Activated T-helper 17 cell treated with anti-CD3 and anti-CD28 coated beads, Interleukin-2, amount 50 U/mL, for 72 hours (primary cell): ENCODE measurements at regions not wholly inside any gene's neighbourhood (a gene's known extent, or its start where the extent isn't known, plus 50 kb on each side); places are given as distances from the start of the nearest gene placed in this dataset.

ENCODE experiments used
- ATAC-seq: fragments of 150-1000 bp; cut with Tn5 transposase; replicated peaks from 2 replicates; pipeline ENCODE4 v1.10.0; 2021; ENCODE audit warnings: mild to moderate bottlenecking, moderate library complexity
- H3K27ac Mint-ChIP-seq: one replicate; pipeline ENCODE4 v1.8.0; 2022; ENCODE audit warnings: mixed read lengths
- H3K27me3 Mint-ChIP-seq: one replicate; pipeline ENCODE4 v1.8.0; 2022; ENCODE audit warnings: mixed read lengths
- H3K36me3 Mint-ChIP-seq: one replicate; pipeline ENCODE4 v1.8.0; 2022; ENCODE audit warnings: low read depth, mild to moderate bottlenecking, mixed read lengths
- H3K4me1 Mint-ChIP-seq: one replicate; pipeline ENCODE4 v1.8.0; 2022; ENCODE audit warnings: mixed read lengths
- H3K4me3 Mint-ChIP-seq: one replicate; pipeline ENCODE4 v1.8.0; 2022; ENCODE audit warnings: mild to moderate bottlenecking, mixed read lengths
- H3K9me3 Mint-ChIP-seq: one replicate; pipeline ENCODE4 v1.8.0; 2022; ENCODE audit warnings: mixed read lengths

- no peaks in the 10 kb centered on the region for H3K9me3 Mint-ChIP-seq
- no peaks in the 10 kb centered on the region for H3K36me3 Mint-ChIP-seq
- no peak overlapping the region for H3K4me3 Mint-ChIP-seq
- H3K27me3 Mint-ChIP-seq, result peaks cover 28% of the 10 kb centered on the region
- peaks cover 4% of the 10 kb centered on the region for H3K4me1 Mint-ChIP-seq
- no peak overlapping the region for H3K27ac Mint-ChIP-seq
- no peak for ATAC-seq
These were observed 87.7 kb upstream of the RTL6 start for GRCh38 chr22:44585559-44586350.

DNA sequence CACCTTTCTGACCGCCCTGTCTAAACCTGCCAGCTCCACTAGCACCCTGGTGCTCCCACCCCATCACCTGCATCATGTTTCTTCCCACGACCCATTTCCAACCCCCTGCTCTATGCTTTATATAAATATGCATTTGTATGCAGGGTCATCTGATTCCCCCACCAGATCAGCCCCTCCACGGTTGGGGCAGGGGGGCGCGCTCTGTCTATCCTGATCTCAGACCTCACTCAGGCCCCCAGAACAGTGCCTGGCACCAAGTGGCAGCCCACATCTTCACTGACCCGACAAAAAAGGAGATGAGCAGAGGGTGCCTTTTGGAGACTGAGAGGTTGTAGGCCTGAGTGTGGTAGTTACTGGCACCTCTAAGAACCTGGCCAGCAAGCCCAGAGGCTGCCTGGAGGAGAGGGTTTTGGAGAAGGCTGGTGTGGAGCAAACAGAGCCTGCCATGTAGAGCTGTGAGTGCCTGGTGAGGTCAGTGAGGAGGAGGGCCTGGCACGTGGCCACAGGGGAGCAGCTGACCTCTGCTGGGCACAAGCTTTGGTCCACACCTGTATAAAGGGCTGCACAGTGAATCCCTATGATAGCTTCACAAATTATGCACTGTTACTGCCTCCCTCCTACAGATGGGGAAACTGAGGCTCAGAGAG lies 86.3 kb upstream of the RTL6 start:
- H3K36me3 Mint-ChIP-seq, result no peaks in the 10 kb centered on the region
- no peak for ATAC-seq
- no peaks in the 10 kb centered on the region for H3K9me3 Mint-ChIP-seq
- no peak overlapping the region for H3K27ac Mint-ChIP-seq
- peaks cover 28% of the 10 kb centered on the region for H3K27me3 Mint-ChIP-seq
- no peak overlapping the region for H3K4me3 Mint-ChIP-seq
- H3K4me1 Mint-ChIP-seq, result peaks cover 4% of the 10 kb centered on the region

- H3K27me3 Mint-ChIP-seq, result peaks cover 28% of the 10 kb centered on the region
- H3K4me3 Mint-ChIP-seq, result no peak overlapping the region
- no peaks in the 10 kb centered on the region for H3K9me3 Mint-ChIP-seq
- no peaks in the 10 kb centered on the region for H3K36me3 Mint-ChIP-seq
- peaks cover 4% of the 10 kb centered on the region for H3K4me1 Mint-ChIP-seq
- ATAC-seq, result no peak
- no peak overlapping the region for H3K27ac Mint-ChIP-seq
These were observed 85.8 kb upstream of the RTL6 start for GRCh38 chr22:44583854-44584253.

DNA sequence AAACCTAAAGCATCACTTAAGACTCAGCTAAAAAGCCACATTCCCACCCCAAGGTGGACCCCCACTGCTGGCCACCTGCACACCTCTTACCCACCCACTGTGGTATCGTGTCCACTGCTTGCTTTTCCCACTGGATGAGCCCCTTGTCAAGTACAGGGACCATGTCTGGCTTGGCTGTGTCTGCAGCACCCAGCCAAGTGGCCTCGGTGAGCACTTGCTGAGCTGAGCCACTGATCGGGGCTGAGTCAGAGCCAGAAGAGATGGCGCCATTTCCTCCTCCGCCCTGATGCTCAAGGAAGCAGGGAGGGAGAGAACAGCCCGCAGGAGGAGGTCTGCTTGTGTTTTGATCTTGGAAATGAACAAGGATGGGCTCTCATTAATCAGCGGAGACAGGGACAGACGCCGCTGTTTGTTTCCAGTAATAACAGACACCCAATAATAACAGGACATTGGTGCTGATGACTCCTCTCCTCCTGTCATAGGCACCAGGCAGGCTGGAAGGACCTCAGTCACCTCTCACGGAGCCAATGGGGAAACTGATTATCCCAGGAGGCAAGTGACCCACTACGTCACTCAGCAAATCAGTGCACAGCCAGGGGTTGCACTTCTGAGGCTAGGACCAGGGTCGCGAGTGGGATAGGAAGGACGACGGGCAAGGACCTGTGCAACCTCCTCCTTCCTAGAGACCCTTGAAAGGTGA lies 85.2 kb upstream of the RTL6 start:
- Mint-ChIP-seq H3K36me3 (no peaks in the 10 kb centered on the region), H3K9me3 (no peaks in the 10 kb centered on the region), H3K4me3 (no peak overlapping the region), H3K27me3 (peaks cover 28% of the 10 kb centered on the region), H3K27ac (no peak overlapping the region), H3K4me1 (peaks cover 4% of the 10 kb centered on the region)
- no peak for ATAC-seq

DNA sequence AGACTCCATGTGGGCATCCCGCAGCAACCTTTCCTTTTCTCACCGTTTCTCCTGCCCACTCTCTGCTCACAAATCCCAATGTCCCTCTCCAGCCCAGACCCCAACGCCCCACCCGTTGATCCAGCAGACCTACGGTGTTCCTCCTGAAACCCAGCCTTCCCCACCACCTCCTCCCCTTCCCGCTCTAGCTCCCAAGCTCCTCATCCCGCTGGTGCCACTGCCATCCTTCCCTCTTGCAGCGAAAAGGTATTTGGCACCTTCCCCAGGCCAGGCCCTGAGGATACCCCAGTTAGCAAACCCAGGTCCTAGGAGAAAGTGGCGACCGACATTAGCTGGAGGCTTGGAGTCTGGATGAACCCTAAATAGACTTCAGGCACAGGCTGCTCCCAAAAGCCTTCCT lies 84.0 kb upstream of the RTL6 start:
- no peaks in the 10 kb centered on the region for H3K9me3 Mint-ChIP-seq
- no peak overlapping the region for H3K4me3 Mint-ChIP-seq
- H3K27me3 Mint-ChIP-seq, result peaks cover 31% of the 10 kb centered on the region
- no peaks in the 10 kb centered on the region for H3K36me3 Mint-ChIP-seq
- no peak for ATAC-seq
- no peak overlapping the region for H3K27ac Mint-ChIP-seq
- peaks cover 4% of the 10 kb centered on the region for H3K4me1 Mint-ChIP-seq

GRCh38 chr22:44581096-44581435 lies 83.0 kb upstream of the RTL6 start:
- ATAC-seq, result no peak
- Mint-ChIP-seq H3K4me1 (no peaks in the 10 kb centered on the region), H3K4me3 (no peak overlapping the region), H3K27ac (no peak overlapping the region), H3K9me3 (no peaks in the 10 kb centered on the region), H3K36me3 (no peaks in the 10 kb centered on the region), H3K27me3 (peaks cover 27% of the 10 kb centered on the region)

DNA sequence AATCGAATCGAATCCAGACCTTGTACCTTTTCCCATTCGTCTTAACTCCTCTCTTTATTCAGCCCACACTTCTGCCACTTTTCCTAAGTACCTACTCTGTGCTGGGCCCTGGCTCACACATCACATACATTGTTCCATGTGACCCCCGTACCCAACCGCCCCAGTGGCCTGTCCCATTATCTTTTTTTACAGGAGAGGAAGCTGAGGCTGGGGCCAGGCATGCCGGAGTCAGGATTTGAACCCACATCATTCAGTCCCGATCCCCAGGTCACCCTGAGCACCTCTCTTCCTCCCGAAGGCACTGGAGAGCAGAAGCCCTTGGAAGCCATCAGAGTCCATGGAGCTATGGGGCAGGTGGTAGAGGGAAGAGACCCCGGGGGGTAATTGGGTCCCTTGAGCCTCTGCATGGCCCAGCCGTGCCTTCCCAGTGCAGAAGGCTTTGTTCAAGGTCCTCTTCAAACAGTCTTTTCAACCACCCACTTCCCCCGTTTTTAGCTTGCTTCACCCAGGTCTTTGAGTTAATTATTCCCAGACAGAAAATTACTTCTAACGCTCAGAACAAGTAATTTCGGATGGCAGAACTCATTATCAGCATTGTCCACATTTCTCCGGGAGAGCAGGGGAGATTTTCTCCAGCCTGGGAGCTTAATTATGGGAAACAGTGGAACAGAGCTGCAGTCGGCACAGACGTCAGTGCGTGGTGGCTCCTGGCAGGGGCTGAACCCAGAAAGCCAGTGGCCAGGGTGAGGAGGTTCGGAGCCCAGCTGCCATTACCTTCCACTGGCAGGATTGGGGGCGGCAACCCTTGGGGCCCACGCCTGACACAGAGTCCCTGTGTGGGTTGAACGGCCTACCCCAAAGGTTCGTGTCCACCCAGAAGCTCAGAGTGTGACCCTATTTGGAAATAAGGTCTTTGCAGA lies 82.4 kb upstream of the RTL6 start:
- no peaks in the 10 kb centered on the region for H3K9me3 Mint-ChIP-seq
- ATAC-seq, result no peak
- H3K27ac Mint-ChIP-seq, result no peak overlapping the region
- H3K4me3 Mint-ChIP-seq, result no peak overlapping the region
- H3K4me1 Mint-ChIP-seq, result no peaks in the 10 kb centered on the region
- peaks cover 29% of the 10 kb centered on the region for H3K27me3 Mint-ChIP-seq
- H3K36me3 Mint-ChIP-seq, result no peaks in the 10 kb centered on the region

- no peak overlapping the region for H3K27ac Mint-ChIP-seq
- no peaks in the 10 kb centered on the region for H3K36me3 Mint-ChIP-seq
- H3K9me3 Mint-ChIP-seq, result no peaks in the 10 kb centered on the region
- ATAC-seq, result no peak
- H3K27me3 Mint-ChIP-seq, result peaks cover 27% of the 10 kb centered on the region
- no peak overlapping the region for H3K4me3 Mint-ChIP-seq
- H3K4me1 Mint-ChIP-seq, result no peaks in the 10 kb centered on the region
These were observed 80.6 kb upstream of the RTL6 start for GRCh38 chr22:44578516-44579230.

DNA sequence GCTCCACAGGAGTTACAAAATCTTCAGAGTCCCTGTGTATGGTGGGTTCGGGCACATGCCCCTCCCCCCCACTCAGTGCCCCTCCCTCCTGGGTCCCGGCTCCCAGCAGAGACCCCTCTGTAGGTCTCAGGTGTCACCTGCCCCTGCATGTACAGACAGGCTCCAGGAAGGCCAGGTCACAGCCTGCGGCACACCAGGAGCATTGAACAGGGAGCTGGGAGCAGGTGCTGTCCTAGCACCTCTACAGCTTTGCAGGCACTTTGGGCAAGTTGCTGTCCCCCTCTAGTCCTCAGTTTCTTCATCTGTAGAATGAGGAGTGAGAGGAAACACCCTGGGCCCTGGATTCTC lies 80.1 kb upstream of the RTL6 start:
- H3K36me3 Mint-ChIP-seq, result no peaks in the 10 kb centered on the region
- H3K27ac Mint-ChIP-seq, result no peak overlapping the region
- no peak overlapping the region for H3K4me3 Mint-ChIP-seq
- H3K4me1 Mint-ChIP-seq, result no peaks in the 10 kb centered on the region
- H3K27me3 Mint-ChIP-seq, result peaks cover 26% of the 10 kb centered on the region
- ATAC-seq, result no peak
- no peaks in the 10 kb centered on the region for H3K9me3 Mint-ChIP-seq

- H3K4me3 Mint-ChIP-seq, result no peak overlapping the region
- H3K36me3 Mint-ChIP-seq, result no peaks in the 10 kb centered on the region
- no peaks in the 10 kb centered on the region for H3K4me1 Mint-ChIP-seq
- no peak for ATAC-seq
- no peaks in the 10 kb centered on the region for H3K9me3 Mint-ChIP-seq
- peaks cover 23% of the 10 kb centered on the region for H3K27me3 Mint-ChIP-seq
- no peak overlapping the region for H3K27ac Mint-ChIP-seq
These were observed 79.5 kb upstream of the RTL6 start for GRCh38 chr22:44577391-44578109.

- H3K36me3 Mint-ChIP-seq, result no peaks in the 10 kb centered on the region
- no peaks in the 10 kb centered on the region for H3K9me3 Mint-ChIP-seq
- ATAC-seq, result no peak
- H3K27me3 Mint-ChIP-seq, result peaks cover 25% of the 10 kb centered on the region
- no peak overlapping the region for H3K4me3 Mint-ChIP-seq
- no peak overlapping the region for H3K27ac Mint-ChIP-seq
- no peaks in the 10 kb centered on the region for H3K4me1 Mint-ChIP-seq
These were observed 78.6 kb upstream of the RTL6 start for GRCh38 chr22:44576311-44577260.

- H3K4me1 Mint-ChIP-seq, result no peaks in the 10 kb centered on the region
- no peaks in the 10 kb centered on the region for H3K36me3 Mint-ChIP-seq
- no peak overlapping the region for H3K27ac Mint-ChIP-seq
- peaks cover 25% of the 10 kb centered on the region for H3K27me3 Mint-ChIP-seq
- ATAC-seq, result no peak
- H3K4me3 Mint-ChIP-seq, result no peak overlapping the region
- no peaks in the 10 kb centered on the region for H3K9me3 Mint-ChIP-seq
These were observed 77.6 kb upstream of the RTL6 start for GRCh38 chr22:44575381-44576268.
